ENCODE measurements at regions not wholly inside any gene's neighbourhood (a gene's known extent, or its start where the extent isn't known, plus 50 kb on each side); places are given as distances from the start of the nearest gene placed in this dataset.

GRCh38 chr6:14464716-14465115, 347.1 kb downstream of the CD83 start:
- TF ChIP-seq POLR2A (IDR thresholded peaks at IDR 0.05), result no peak
- TF ChIP-seq CTCF (IDR thresholded peaks at IDR 0.05), result no peak
- no peak for TF ChIP-seq POLR2AphosphoS5 (IDR thresholded peaks at IDR 0.05)
- TF ChIP-seq EP300 (IDR thresholded peaks at IDR 0.05), result no peak
